Fibroblast of skin of right quadriceps (primary cell): ENCODE measurements at regions not wholly inside any gene's neighbourhood (a gene's known extent, or its start where the extent isn't known, plus 50 kb on each side); places are given as distances from the start of the nearest gene placed in this dataset.
"Not testable (repeated sequence)": the region's sequence is repeated elsewhere in the genome, so short reads cannot be mapped to it uniquely, and the experiment has no call there.

Experiments
- DNase-seq: peaks from one replicate; pipeline ENCODE4 v3.0.0-alpha.2; 2013

DNA sequence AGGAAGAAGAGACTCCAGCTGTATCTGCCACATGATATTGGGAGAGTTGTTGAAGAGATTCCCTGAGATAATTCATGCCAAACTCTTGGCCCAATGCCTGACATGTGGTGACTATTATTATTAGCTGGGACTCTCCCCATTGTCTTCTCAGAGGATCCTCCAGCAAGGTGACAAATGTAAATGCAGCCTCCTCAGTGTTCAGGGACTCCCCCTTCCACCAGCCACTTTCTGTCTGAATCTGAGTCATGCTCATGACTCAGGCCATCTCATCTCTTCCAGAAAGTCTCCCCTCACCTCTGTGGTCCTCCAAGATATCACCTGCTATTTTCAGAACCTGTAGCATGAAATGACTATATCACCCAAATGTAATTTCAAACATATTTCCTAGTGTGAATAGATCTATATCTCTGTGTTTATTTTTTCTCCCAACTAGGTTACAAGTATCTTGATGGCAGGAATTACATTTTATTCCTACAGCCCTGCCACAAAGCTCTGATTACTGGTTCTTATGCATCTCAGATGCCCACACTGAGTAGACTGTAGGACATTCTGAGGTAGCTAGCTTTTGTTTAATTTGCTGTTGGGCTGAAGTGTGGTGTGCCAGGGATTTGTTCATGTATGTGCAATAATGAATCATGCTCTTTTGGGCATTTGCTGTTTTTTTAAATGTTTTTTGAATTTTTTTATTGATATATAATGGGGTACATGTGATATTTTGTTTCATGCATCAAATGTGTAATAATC, 126.6 kb upstream of the IL12B start:
- peak; percentile 59 for DNase-seq

DNA sequence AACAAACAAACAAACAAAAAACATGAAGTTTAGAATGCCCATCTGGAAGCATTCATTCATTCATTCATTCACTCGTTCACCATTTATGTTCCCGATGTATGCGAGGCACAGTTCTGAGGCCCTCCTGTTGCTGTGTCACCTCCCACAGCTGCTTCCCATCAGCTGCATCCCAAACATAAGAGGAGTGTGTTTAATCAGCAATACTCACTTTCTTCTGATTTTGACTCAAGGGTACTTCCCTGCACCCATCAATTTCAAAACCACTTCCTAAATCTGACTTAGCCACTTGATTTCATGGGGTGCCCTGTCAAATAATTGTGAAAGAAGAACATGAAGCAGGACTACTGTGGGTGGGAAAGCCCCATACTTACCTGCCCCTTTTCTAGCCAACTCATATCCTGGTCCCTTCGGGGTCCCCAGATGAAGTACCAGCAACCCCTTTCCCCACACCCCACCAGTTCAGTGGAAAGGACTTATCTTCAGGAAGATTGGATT, 128.0 kb upstream of the IL12B start:
- DNase-seq: no peak

- no peak for DNase-seq
These were observed 128.9 kb upstream of the IL12B start for GRCh38 chr5:159459132-159459627.

GRCh38 chr5:159459951-159460538, 129.8 kb upstream of the IL12B start:
- DNase-seq: peak; percentile 77

- peak; percentile 67 for DNase-seq
These were observed 133.5 kb upstream of the IL12B start for GRCh38 chr5:159463590-159464321.

GRCh38 chr5:159465604-159466003, 135.3 kb upstream of the IL12B start:
- no peak for DNase-seq

- DNase-seq: no peak
These were observed 137.4 kb upstream of the IL12B start for GRCh38 chr5:159467666-159468065.

- DNase-seq: no peak
These were observed 139.4 kb upstream of the IL12B start for GRCh38 chr5:159469496-159470372.

DNA sequence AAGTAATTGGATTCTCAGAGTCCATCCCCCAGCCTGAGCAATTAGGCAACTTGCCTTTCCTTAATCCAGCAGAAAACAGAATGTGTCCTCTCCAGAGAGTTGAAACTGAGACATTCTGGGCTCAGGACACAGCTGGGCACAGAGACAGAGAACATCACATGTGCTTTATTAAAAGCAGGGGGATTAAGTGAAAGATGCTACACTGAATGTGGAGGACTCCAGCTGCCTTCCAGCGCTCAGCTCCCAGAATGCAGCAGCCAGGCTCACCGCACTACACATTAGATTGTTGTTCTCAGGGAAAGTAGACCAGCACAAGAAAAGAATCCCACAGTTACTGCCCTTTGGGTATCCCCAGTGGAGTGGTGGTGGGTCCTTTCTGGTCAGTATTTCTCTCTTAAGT, 141.6 kb upstream of the IL12B start:
- DNase-seq: peak; percentile 14

- DNase-seq: no peak
These were observed 144.7 kb upstream of the IL12B start for GRCh38 chr5:159475026-159475425.

- DNase-seq: no peak
These were observed 148.7 kb upstream of the IL12B start for GRCh38 chr5:159478950-159479349.

DNA sequence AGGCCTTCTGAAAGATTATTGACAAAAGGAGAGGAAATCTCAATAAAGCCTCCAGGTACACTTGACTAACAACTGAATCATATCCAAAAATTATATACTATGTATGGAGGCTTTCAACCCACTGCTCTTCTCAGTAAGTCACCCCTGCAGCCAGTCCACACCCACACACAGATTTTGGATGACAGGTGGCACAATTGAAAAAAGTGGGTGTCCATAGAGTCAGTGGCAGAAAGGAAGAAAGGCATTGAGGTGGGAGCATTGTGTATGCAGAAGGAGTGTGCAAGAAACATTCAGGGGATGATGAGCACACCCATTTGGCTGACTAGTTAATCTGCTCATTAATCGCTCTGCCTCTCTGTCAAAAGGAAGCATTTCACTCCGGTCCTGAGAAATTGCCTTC, 150.6 kb upstream of the IL12B start:
- no peak for DNase-seq

GRCh38 chr5:159481751-159482150, 151.5 kb upstream of the IL12B start:
- no peak for DNase-seq

- DNase-seq: no peak
These were observed 156.5 kb upstream of the IL12B start for GRCh38 chr5:159486836-159487235.

- DNase-seq: no peak
These were observed 158.2 kb upstream of the IL12B start for GRCh38 chr5:159488516-159488915.

DNA sequence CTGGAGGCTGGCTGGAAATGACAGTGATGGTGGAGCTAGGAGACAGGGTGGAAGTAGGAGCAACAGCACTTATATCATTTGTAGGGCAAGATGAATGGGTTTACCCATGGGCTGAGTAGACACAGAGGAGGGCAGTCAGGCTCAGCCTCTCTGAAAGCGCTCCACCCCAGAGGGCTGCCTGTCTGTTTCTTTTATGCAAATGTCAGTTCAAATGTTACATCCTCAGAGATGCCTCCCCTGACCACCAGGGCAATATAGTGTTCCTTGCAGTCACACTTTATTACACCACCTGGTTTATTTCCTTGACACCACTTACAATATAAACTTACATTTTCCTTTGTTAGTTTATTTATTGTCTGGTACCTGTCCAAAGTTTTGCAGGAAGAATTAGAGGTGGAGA, 159.5 kb upstream of the IL12B start:
- DNase-seq: no peak

DNA sequence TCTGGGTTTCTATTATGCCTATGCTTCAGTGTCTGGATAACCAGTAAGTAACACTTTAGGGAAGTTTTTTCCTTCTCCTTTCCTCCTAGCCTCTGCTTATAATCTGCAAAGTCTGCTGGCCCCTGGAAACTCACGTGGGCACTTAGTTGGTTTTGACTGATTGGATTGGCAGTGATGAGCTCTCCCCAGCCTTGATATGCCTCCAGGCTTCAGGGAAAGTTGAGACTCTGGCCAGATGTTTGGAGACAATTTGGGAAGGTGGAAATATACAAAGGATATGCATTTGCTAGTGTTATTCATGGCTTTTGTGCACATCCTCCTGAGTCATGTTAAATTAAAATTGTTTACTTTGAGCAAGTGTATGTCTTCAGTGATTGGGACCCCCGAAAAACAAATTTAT, 160.2 kb upstream of the IL12B start:
- no peak for DNase-seq

DNA sequence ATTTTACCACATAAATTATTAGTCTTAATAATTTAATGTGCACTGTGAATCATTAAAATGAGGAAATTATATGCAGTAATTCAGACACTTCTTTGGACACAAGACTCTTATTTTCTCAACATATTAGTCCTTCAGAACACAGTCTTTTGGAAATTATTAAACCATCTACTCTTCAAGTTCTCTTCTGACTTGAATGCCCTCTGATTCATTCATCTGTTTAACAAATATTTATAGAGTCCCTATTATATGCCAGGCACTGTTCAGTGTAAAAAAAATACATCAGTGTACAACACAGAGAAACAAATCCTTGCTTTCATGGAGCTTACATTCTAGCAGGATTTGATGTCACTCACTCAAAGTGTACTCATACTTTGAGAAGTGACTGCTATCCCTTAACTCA, 163.4 kb upstream of the IL12B start:
- DNase-seq: no peak

DNA sequence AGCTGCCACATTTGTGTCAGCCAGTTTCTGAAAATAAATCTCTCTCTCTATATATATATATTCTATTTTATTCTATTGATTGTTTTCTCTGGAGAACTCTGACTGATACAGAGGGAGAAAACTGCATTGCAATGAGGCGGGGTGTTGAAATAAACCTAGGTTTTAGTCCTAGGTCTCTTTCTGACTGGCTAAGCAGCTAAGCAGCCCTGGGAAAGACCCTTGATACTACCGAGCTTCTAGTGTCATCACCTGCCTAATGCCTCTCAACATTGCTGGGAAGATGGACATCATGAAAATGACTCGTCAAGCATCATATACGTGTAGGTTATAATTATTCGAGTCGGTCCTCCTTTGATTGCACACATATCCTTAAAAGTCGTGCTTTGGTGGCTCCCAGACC, 166.5 kb upstream of the IL12B start:
- no peak for DNase-seq

GRCh38 chr5:159497221-159497620, 166.9 kb upstream of the IL12B start:
- DNase-seq: no peak

- DNase-seq: no peak
These were observed 168.3 kb upstream of the IL12B start for GRCh38 chr5:159498630-159499029.

DNA sequence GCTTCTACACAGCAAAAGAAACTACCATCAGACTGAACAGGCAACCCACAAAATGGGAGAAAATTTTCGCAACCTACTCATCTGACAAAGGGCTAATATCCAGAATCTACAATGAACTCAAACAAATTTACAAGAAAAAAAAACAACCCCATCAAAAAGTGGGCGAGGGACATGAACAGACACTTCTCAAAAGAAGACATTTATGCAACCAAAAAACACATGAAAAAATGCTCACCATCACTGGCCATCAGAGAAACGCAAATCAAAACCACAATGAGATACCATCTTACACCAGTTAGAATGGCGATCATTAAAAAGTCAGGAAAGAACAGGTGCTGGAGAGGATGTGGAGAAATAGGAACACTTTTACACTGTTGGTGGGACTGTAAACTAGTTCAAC, 171.8 kb upstream of the IL12B start:
- not testable (repeated sequence) for DNase-seq

DNA sequence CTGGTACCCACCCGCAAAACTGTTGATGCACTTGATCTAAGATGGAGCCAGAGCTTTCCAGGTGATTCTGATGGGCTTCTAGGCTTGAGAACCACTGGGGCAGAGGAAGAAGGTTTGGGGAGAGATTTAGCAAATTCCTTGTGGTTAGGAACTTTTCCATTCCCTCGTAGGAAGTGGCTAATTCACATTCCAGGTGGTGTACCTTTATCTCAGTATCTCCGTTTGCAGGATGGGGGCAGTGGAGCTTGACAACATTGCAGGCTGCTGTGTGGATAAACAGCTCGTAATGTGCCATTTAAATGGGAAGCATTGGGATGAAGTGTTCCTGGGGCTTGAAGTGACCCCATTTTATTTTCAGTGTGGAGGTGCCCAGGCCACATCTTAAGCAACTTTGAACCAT, 172.9 kb upstream of the IL12B start:
- DNase-seq: no peak
